OCI-LY3 (cell line): ENCODE measurements at regions not wholly inside any gene's neighbourhood (a gene's known extent, or its start where the extent isn't known, plus 50 kb on each side); places are given as distances from the start of the nearest gene placed in this dataset.
"Not testable (repeated sequence)": the region's sequence is repeated elsewhere in the genome, so short reads cannot be mapped to it uniquely, and the experiment has no call there.

Experiments used
- H2AFZ ChIP-seq: fragments of 200-600, 300-600 bp; shearing (Covaris generic); 2 replicates; pipeline ENCODE4 v1.6.0; 2014; ENCODE audit warnings: antibody characterized with exemption, low read depth, low read length
- H3K27ac ChIP-seq: fragments of 200-600, 300-600 bp; sonication (generic); 2 replicates; pipeline ENCODE4 v1.5.1; 2014; ENCODE audit warnings: mild to moderate bottlenecking, low read length, moderate library complexity, mixed read lengths
- H3K27me3 ChIP-seq: fragments of 200-600, 300-600 bp; sonication (generic); 2 replicates; pipeline ENCODE4 v1.6.1; 2014; ENCODE audit warnings: low read depth, low read length, mixed read lengths
- H3K36me3 ChIP-seq: fragments of 200-600, 300-600 bp; sonication (generic); replicated peaks from 2 replicates; pipeline ENCODE3; 2014; ENCODE audit warnings: low read depth, low read length, mixed read lengths
- H3K4me1 ChIP-seq: fragments of 300-600, 200-600 bp; sonication (generic); 2 replicates; pipeline ENCODE4 v1.6.1; 2014; ENCODE audit warnings: low read length, mixed read lengths
- H3K4me2 ChIP-seq: fragments of 200-600, 300-600 bp; sonication (generic); 2 replicates; pipeline ENCODE4 v1.6.1; 2014; ENCODE audit warnings: low read length, mixed read lengths
- H3K4me3 ChIP-seq: fragments of 300-600, 200-600 bp; sonication (generic); 2 replicates; pipeline ENCODE4 v1.5.1; 2014; ENCODE audit warnings: antibody characterized with exemption, mild to moderate bottlenecking, low read length, moderate library complexity
- H3K79me2 ChIP-seq: fragments of 300-600, 200-600 bp; shearing (Covaris generic); 2 replicates; pipeline ENCODE4 v1.6.1; 2014; ENCODE audit warnings: mild to moderate bottlenecking, low read length, mixed read lengths
- H3K9ac ChIP-seq: fragments of 300-600, 200-600 bp; shearing (Covaris generic); 2 replicates; pipeline ENCODE4 v1.6.0; 2014; ENCODE audit warnings: mild to moderate bottlenecking, low read length, moderate library complexity
- H3K9me3 ChIP-seq: fragments of 200-600, 300-600 bp; shearing (Covaris generic); 2 replicates; pipeline ENCODE4 v1.6.1; 2014; ENCODE audit warnings: low read length, mixed read lengths; ENCODE audit not compliant: insufficient read depth
- H4K20me1 ChIP-seq: fragments of 200-600, 300-600 bp; sonication (generic); 2 replicates; pipeline ENCODE4 v1.6.1; 2016; ENCODE audit warnings: low read length, mixed read lengths; ENCODE audit not compliant: insufficient read depth
- CTCF ChIP-seq: fragments of 200-600, 300-600 bp; sonication (generic); IDR thresholded peaks from 2 replicates; pipeline ENCODE4 v1.5.1; 2014; ENCODE audit warnings: antibody characterized with exemption, low read length, low read depth
- EZH2phosphoT487 ChIP-seq: fragments of 200-600 bp; shearing (Covaris generic); IDR thresholded peaks from 2 replicates; pipeline ENCODE4 v1.6.1; 2018; ENCODE audit warnings: antibody characterized with exemption, mixed run types, low read depth

- no peaks in the 10 kb centered on the region for H4K20me1 ChIP-seq
- H3K4me1 ChIP-seq, result no peaks in the 10 kb centered on the region
- no peak overlapping the region for H3K9ac ChIP-seq
- H3K4me3 ChIP-seq, result no peak overlapping the region
- H3K27me3 ChIP-seq, result no peaks in the 10 kb centered on the region
- no peaks in the 10 kb centered on the region for H3K36me3 ChIP-seq
- H3K4me2 ChIP-seq, result no peak overlapping the region
- H2AFZ ChIP-seq, result no peak overlapping the region
- TF ChIP-seq EZH2phosphoT487, result no peak
- TF ChIP-seq CTCF, result no peak
- H3K79me2 ChIP-seq, result no peaks in the 10 kb centered on the region
- H3K27ac ChIP-seq, result no peak overlapping the region
- no peaks in the 10 kb centered on the region for H3K9me3 ChIP-seq
Observed at GRCh38 chr7:138387755-138388475, 72.1 kb upstream of the TRIM24 start.

- Histone ChIP-seq H3K79me2 (no peaks in the 10 kb centered on the region), H3K27me3 (no peaks in the 10 kb centered on the region), H3K4me3 (no peak overlapping the region), H3K36me3 (no peaks in the 10 kb centered on the region), H3K9me3 (no peaks in the 10 kb centered on the region), H3K9ac (no peak overlapping the region), H3K27ac (no peak overlapping the region), H4K20me1 (no peaks in the 10 kb centered on the region), H3K4me1 (no peaks in the 10 kb centered on the region), H2AFZ (no peak overlapping the region), H3K4me2 (no peak overlapping the region)
- TF ChIP-seq CTCF, result no peak
- no peak for TF ChIP-seq EZH2phosphoT487
Observed at GRCh38 chr7:138388673-138389491, 71.2 kb upstream of the TRIM24 start.

- Histone ChIP-seq H3K9me3 (no peaks in the 10 kb centered on the region), H3K4me2 (no peak overlapping the region), H3K27ac (no peak overlapping the region), H3K9ac (no peak overlapping the region), H3K27me3 (no peaks in the 10 kb centered on the region), H3K4me3 (no peak overlapping the region), H2AFZ (no peak overlapping the region), H3K79me2 (no peaks in the 10 kb centered on the region), H4K20me1 (no peaks in the 10 kb centered on the region), H3K4me1 (peaks cover 4% of the 10 kb centered on the region; the same call in 1 of the 2 replicates), H3K36me3 (no peaks in the 10 kb centered on the region)
- TF ChIP-seq CTCF (no peak), EZH2phosphoT487 (no peak)
Observed at GRCh38 chr7:138395763-138396162, 64.3 kb upstream of the TRIM24 start.

GRCh38 chr7:138396251-138397070 lies 63.6 kb upstream of the TRIM24 start:
- no peak overlapping the region for H3K27ac ChIP-seq
- no peaks in the 10 kb centered on the region for H3K36me3 ChIP-seq
- H3K79me2 ChIP-seq, result no peaks in the 10 kb centered on the region
- no peaks in the 10 kb centered on the region for H4K20me1 ChIP-seq
- no peaks in the 10 kb centered on the region for H3K27me3 ChIP-seq
- H2AFZ ChIP-seq, result no peak overlapping the region
- TF ChIP-seq CTCF (no peak), EZH2phosphoT487 (no peak)
- H3K9ac ChIP-seq, result no peak overlapping the region
- no peak overlapping the region for H3K4me3 ChIP-seq
- H3K4me2 ChIP-seq, result no peak overlapping the region
- H3K9me3 ChIP-seq, result no peaks in the 10 kb centered on the region
- H3K4me1 ChIP-seq, result peaks cover 4% of the 10 kb centered on the region; the same call in 1 of the 2 replicates

GRCh38 chr7:138397071-138397433 lies 63.0 kb upstream of the TRIM24 start:
- not testable (repeated sequence) for H3K36me3 ChIP-seq, H4K20me1 ChIP-seq, H3K27me3 ChIP-seq, H3K79me2 ChIP-seq, H3K27ac ChIP-seq, H3K9me3 ChIP-seq, H3K4me2 ChIP-seq, H2AFZ ChIP-seq, H3K4me3 ChIP-seq, H3K9ac ChIP-seq, H3K4me1 ChIP-seq
